ENCODE measurements at regions not wholly inside any gene's neighbourhood (a gene's known extent, or its start where the extent isn't known, plus 50 kb on each side); places are given as distances from the start of the nearest gene placed in this dataset.

DNA sequence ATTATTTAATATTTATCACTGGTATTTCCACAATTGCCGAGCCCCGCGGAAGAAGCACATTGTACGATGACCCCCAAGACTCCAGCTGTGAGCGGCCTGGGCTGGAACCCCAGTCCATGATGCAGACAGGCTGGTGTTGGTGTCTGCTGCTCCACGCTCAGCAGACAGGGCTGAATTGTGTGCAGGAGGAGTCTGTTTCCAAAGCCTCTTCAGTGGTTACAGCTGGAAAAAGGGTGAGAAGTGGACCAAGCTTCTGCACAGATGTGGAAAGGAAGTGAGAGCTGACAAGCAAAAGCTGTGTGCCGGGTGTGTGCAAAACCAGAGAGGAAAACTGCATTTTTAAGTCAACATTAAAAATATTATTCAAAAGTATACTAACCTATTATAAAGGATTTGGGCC, 500.4 kb downstream of the GALR1 start:
- no peak for DNase-seq (ENCODE audit: low read depth in 2 of 2)

DNA sequence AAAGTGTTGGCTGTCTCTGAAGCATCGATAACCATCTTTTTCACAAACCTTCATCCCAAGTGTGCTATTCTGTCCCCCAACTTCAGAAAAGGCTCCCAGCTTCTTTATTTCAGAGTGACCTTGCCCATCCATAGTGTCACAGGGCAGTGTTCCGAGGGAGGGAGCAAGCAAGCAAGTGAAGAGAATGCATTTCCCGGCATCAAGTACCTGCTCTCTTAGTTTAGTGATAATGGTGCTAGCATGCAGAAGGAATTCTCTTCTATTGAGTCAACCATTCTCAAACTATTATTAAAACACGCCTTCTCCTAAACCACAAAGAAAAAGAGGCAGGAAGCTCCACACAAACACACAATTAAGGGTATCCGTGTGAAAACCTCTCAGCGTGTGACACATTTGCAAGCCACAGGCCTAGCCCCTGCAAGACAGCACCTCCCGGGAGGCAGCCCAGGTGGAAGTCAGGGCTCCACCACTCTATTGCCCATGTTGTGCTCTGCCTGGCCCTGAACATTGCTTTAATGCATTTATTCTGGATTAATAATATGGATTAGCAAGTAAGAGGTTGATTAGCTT, 504.9 kb downstream of the GALR1 start:
- no peak for DNase-seq (ENCODE audit: low read depth in 2 of 2)

DNA sequence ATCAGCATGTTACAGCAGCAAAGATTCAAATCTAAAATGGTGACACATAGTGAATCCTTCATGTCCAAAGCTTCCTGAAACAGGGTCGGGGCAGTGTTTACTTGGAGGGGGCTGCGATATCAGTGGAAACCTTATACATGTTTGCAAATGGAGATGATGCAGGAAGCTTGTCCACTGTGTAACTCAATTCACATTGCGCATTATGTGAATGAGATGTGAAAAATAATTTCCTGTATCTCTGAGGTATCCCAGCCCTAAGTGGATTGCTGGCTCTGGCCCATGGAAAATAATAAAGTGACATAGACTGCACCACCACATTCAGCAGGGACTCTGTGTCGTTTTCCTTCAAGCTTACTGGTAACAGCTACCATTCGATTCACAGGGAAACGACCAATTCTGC, 505.5 kb downstream of the GALR1 start:
- no peak for DNase-seq (ENCODE audit: low read depth in 2 of 2)

DNA sequence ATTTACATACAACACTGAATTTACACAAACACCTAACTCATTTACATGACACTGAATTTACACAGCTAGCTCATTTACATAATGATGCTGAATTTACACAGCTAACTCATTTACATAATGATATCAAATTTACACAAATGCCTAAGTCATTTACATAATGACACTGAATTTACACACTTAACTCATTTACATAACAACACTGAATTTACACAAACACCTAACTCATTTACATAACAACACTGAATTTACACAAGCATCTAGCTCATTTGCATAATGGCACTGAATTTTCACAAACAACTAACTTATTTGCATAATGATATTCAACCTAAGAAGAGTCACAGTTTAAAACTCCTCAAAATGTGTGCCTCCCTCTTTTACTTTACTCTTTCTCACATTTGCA, 511.7 kb downstream of the GALR1 start:
- DNase-seq (ENCODE audit: low read depth in 2 of 2) = no peak

DNA sequence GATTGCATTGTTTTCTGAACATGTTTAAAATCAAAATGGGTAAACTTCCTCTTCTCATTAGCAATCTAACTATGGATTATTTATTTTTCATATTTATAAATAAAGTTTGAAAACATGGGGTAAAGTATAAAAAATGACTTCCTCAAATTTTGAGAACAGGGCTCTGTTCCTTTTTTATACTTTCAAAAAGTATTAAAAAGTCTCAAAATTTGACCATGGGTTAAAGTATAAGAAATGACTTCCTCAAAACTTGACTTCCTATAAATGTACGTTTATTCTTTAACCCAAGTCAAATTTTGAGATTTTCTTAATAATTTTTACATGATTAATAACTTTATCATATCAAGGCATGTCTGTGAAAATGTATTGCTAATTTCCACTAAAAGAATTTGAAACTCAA, 512.4 kb downstream of the GALR1 start:
- DNase-seq (ENCODE audit: low read depth in 2 of 2) = no peak

DNA sequence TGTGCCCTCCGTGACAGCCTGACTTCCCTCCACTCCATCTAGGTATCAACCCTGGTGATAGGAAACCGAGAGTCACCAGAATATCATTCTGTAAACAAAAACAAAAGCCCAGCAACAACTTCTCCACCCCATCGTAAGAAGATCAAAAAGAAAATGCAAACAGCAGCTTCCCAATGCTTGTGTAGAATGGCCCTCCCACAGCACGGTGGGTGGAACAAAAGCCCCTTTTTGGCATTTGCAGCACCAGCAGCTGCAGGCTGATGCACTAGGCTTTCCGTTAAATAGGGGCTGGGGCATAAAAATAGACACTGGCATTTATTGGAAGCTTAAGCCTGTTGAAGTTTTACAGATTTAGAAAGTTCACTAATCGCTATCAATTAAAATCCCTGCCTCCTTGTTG, 513.0 kb downstream of the GALR1 start:
- no peak for DNase-seq (ENCODE audit: low read depth in 2 of 2)

DNA sequence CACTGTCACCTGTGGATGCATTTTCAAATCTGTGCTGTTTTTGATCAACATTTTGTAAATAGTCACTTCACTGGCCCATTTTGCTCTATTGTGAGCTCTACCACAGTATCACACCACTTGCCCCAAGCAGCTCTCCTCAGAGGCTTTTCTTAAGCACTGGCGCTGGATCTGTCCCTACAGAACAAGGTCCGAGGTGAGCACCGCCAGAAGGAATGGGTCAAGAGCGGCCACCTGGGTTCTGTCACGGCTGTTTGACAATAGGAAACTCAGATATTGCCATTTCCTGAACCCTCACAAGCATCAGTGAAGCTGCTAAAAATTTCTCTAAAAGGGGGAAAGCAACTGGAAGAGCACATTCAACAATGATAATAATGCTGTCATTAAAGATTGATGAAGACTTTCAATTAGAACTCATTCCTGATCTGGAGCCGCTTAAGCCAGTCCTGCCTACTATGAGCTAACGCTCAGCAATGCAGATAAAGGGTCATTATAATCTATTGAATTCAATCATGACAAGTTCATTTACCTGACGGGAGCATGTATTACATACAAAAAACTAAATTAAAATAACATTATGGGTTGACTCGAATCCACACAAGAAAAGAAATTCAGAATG, 514.0 kb downstream of the GALR1 start:
- DNase-seq (ENCODE audit: low read depth in 2 of 2) = no peak

DNA sequence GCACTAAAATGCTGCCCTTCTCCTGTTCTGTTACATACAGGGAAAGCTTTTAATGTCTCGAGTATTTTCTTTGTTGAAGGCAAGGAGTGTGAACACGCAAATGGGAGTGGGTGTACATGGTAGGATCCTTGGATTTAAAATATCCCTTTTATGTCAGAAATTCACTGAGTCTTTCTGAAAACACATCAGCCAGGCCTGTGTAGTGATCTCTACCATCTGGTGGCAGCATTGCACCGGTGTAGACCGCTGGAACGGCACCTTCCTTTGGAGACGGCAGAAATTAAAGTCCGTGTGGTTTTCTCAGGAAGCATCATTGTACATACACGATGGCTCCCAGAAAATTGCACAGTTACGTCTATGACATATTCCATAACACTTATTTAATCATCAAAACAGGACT, 515.8 kb downstream of the GALR1 start:
- no peak for DNase-seq (ENCODE audit: low read depth in 2 of 2)

DNA sequence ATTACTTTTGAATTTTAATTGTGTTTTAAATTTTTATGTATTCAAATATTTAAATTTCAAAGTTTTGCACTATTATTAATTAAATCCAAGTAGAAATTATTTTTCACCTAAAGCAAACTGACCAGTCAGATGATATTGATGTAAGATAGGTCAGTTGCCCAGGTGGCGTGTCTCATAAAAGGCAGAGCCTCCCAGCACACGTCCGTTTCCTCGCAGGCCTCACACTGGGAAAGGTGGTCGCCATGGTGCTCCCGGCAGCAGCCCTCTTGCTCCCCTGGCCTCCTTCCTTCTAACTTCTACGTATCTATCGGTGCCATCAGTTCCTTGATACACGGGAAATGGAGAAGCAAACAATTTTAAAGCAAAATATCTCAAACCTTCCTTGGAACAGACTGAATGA, 516.8 kb downstream of the GALR1 start:
- no peak for DNase-seq (ENCODE audit: low read depth in 2 of 2)

DNA sequence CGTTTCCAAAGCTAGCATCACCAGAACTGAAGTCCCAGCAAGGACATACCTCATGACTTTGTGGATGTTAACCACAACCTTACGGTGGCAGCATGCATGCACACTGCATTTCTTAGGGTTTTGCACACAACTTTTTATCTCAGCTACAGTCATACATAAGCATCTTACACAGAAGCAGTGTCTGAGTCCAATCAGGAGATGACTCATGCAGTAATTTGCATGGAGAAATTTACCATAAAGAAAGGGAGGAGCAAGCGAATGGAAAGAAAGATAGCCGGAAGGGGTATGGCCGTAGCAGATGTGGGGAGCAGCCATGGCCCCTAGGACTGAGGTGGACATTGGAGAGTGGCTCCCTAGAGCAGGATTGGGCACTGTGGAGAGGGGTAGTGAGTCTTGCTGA, 522.5 kb downstream of the GALR1 start:
- no peak for DNase-seq (ENCODE audit: low read depth in 2 of 2)

DNA sequence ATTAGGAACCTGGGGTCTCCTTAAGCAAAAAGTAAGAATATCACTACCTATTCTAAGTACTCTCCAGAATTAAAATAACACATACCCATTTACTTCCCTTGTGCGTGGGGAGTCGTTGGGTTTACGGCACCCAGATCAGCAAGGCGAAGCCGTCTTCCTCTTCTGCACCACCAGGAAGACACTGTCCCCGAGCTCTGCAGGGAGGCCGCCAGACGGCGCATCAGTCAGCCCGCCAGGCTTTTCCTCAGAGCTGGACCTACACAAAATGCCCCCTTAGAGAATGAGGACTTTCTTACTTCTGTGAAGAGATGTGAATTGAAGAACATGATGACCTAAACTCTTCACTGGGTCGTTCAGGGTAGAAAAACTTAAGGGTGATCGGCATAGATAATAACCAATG, 526.5 kb downstream of the GALR1 start:
- DNase-seq (ENCODE audit: low read depth in 2 of 2) = no peak

DNA sequence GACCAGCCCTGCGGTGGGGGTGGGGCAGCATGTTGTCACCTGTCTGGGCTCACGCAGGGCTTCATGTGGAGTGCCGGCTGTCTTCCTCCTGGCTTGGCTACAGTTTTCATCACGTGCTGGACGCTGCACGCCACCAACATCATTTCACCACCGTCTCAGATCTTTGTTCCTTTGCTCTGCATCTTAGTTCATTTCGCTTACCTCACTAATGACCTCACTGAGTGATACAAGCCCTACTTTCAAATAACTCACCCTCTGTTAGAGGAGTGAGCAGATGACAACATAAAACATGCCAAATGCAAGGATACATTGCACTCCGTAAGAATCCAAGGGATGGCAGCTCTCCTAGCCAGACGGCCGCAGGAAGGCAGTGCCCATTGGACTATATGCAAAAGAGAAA, 527.5 kb downstream of the GALR1 start:
- no peak for DNase-seq (ENCODE audit: low read depth in 2 of 2)

DNA sequence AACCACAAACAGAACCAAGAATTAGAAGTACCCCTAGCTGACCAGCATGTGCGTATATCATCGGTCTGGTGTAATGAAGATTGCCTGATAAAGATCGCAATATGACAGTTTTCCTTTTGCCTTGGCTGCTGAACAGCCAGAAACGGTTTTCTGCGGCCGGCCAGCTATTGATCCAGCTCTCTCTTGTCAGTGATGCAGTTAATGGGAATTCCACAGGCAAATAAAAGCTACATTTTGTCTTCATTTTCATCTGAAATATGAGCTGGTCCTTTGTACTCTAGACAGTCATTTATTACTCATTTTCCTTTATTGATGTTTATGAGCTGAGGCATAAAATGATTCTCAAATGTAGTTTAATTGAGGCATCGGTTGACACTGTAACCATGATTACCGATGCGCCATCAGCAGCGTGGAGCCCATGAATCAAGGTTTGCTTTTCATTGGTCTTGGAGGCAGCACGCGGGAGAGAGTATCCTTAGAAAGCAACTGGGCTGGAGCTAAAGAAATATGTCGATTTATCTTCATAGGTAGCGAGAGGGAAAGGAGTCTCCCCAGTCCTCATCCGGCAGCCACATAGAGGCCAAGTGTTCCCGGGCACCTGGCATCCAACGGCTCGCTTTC, 535.2 kb downstream of the GALR1 start:
- DNase-seq (ENCODE audit: low read depth in 2 of 2) = no peak

DNA sequence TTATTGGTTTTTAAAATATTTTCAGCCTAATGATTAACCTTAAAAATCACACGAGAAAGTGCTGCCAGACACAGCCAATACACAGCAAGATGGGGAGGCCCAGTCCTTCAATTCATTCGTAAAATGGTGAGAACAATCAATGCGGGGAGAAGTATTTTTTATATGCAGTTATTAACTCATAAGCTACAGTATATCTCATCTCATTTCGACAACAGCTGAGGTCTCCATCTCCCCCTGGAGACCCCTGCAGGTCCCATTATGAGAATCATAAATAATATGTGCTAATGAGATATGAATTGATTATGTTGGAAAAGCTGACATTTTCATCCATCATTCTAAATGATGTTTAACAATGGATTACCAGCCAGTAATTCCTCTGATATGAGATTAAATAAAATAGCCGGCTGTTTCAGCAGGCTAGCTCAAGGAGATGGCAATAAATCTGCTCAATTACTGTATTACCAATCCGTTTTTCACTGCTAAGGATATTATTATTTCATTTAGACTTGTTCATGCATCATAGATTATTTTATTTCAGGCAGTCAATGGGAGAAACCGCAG, 535.8 kb downstream of the GALR1 start:
- DNase-seq (ENCODE audit: low read depth in 2 of 2) = no peak

DNA sequence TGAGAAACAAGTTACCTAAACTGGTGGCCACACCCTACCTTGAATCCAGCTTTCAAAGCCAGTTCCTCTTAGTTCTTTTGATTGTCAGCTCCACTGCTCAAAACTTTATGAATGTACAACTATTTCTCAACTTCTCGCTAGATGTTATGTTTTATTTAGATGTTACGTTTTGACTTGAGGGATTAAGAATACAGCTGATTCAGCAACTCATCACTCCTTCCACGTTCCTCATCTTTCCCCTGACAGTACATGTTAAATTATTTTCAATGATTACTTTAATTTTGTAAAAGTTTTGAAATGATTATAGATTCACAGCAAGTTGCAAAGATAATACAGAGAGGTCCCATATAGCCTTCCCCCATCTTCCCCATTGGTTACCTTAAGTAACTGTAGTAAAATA, 553.4 kb downstream of the GALR1 start:
- no peak for DNase-seq (ENCODE audit: low read depth in 2 of 2)

DNA sequence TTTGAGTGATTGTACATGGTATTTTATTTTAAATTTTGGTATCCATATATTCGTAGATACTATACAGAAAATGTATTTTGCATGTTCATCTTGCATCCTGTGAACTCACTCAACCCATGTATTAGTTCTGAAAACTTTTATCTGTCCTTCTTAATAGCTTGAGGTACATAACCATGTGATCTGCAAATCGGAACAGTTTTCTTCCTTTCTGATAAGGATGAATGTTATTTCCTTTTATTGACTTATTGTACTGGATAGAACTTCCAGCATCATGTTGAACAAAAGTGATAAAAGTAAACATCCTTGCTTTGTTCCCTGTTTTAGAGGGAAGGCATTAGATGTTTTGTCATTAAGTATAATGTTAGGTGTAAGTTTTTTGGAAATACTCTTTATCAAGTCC, 554.7 kb downstream of the GALR1 start:
- no peak for DNase-seq (ENCODE audit: low read depth in 2 of 2)

DNA sequence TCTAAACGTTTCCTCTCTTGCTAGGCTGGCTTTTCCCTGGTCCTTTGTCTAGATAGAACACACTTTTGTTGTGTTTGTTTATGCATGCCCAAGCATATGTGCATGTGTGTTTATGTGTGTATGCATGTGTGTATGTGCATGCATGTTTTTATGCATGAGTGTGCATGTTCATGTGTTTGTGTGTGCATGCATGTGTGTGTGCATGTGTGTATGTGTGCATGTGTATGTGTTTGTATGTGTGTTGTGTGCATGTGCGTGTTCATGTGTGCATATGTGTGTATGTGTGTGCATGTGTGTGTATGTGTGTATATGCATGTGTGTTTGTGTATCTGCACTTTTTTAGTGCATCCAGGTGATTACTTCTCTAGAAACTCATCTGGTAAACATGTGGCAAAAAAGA, 558.0 kb downstream of the GALR1 start:
- no peak for DNase-seq (ENCODE audit: low read depth in 2 of 2)

DNA sequence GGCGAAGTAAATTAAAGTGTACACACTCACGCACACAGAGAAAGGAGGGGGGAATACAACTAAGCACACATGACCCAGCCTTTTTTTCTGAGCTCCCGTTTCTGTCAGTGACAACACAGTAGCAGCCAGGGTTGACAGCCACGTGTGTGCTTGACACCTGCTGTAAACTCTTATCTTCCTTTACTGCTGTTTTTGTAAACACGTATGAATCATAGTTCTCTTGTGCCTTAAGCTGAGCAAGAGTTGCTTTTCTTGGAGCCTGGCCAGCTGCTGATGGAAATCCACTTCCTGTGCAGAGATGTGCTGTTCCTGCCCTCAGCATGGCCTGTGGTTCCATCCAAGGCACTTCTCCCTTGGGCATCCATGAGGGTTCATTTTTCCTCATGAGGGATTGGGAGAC, 561.9 kb downstream of the GALR1 start:
- no peak for DNase-seq (ENCODE audit: low read depth in 2 of 2)

DNA sequence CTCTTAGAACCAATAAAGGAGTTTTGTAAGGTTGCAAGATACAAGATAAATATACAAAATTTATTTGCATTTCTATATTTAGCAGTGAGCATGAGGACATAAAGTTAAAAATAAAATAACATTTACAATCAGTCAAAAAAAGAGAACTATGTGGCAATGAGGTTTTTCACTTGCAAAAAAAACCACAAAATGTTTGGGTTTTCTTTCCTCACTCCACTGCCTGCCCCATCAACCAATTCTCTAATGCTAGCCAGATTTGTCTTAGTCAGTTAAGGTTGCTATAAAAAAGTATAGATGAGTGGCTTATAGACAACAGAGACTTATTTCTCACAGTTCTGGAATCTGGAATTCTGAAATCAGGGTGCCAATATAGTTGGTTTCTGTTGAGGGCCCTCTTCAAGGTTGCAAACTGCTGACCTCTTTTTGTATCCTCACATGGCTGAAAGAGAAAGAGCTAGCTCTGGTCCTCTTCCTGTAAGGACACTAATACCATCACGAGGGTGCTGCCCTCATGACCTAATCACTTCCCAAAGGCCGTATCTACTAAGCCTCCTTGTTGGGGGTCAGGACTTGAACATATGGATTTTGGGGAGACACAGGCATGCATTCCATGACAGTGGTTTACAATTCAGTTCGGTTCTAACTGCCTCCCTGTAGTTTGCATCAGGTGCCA, 566.2 kb downstream of the GALR1 start:
- no peak for DNase-seq (ENCODE audit: low read depth in 2 of 2)

DNA sequence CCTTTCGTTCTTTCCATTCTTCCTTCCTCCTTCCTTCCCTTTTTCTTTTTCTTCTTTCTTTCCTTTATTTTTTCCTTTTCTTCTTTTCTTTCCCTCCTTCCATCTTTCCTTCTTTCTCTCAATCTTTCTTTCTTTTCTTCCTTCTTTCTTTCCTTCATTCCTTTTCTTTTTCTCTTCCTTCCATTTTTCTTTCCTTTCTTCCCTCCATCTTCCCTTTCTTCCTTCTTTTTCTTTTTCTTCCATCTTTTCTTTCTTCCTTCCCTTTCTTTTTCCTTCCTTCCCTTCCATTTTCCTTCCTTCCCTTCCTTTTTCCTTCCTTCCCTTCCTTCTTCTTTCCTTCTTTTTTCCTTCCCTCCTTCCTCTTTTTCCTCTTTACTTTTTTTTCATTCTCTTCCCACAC, 568.7 kb downstream of the GALR1 start:
- DNase-seq (ENCODE audit: low read depth in 2 of 2) = no peak

DNA sequence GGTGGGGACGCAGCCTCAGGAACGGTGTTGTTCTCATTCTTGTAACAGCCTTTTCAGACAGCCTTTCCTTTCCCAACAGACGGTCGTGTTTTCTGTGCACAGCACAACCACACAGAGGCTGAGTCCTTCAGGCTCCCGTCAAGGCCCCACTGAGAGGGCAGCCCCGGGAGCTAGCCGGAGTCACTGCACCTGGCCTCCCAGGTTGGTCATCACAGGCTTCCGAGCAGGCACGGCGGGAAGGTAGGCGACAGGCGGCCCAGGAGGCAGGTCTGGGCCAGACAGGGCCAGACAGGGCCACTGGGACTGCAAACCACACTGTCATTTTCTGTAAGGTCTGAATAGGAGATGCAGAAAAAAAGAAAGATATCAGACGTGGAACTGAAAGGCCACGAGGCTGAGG, 570.8 kb downstream of the GALR1 start:
- DNase-seq (ENCODE audit: low read depth in 2 of 2) = no peak

DNA sequence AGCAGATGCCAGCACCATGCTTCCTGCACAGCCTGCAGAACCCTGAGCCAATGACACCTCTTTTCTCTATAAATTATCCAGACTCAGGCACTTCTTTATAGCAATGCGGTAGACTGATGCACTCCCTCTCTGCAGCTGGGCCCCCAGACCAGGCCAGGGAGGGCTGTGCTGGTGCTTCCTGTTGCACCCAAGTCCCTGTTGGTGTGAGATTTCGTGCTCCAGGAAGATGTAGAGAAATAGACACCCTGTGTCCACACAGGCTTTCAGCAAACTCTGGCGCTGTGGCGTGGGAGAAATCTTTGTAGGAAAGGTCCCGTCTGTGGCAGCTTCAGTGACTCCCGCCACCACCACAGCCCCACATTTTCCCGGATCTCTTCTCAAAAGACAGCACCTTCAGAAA, 572.2 kb downstream of the GALR1 start:
- DNase-seq (ENCODE audit: low read depth in 2 of 2) = no peak

DNA sequence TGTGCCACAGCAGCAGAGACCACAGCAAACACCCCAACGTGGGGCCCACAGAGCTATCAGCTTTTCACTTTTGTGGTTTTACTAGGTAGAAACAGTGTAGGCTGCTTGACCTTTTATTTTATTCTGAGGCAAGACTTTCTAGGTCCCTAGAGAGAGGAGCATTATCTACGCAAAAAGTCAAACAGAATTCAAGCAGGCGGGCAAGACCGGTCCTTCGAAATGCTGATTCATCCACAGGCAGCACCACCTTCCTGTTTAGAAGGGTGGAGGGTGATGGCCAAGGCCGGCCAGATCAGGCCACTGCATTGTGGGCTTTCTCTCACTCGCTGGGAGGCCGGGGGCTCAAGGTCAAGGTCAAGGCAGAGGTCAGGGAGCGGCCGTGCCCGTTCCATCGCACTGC, 573.0 kb downstream of the GALR1 start:
- no peak for DNase-seq (ENCODE audit: low read depth in 2 of 2)
